Activated B cell treated with CpG ODN at 0.5 μM for 24 hours (primary cell): ENCODE measurements at regions not wholly inside any gene's neighbourhood (a gene's known extent, or its start where the extent isn't known, plus 50 kb on each side); places are given as distances from the start of the nearest gene placed in this dataset.

Source experiments
- ATAC-seq: fragments of 200-7000 bp; cut with Tn5 transposase; one replicate; pipeline ENCODE4 v1.10.0; 2021; ENCODE audit warnings: low read depth, mild to moderate bottlenecking, moderate library complexity
- CTCF ChIA-PET: fragments of 350-600 bp; sonication (Branson Sonifier 250); formaldehyde crosslinking; loops from one replicate; lab custom pipeline; 2021; ENCODE audit warnings: antibody characterized with exemption; lab: Charles Lee
- POLR2A ChIA-PET: fragments of 350-600 bp; sonication (Branson Sonifier 250); formaldehyde crosslinking; loops from one replicate; lab custom pipeline; 2021; ENCODE audit warnings: antibody characterized with exemption; lab: Charles Lee
- DNase-seq: peaks from one replicate; pipeline ENCODE4 v3.0.0; 2022
- H3K27ac Mint-ChIP-seq: one replicate; pipeline ENCODE4 v1.8.0; 2020; ENCODE audit warnings: mixed read lengths
- H3K27me3 Mint-ChIP-seq: one replicate; pipeline ENCODE4 v1.8.0; 2021; ENCODE audit warnings: mixed read lengths
- H3K36me3 Mint-ChIP-seq: one replicate; pipeline ENCODE4 v1.8.0; 2021; ENCODE audit warnings: low read depth, mixed read lengths
- H3K4me1 Mint-ChIP-seq: one replicate; pipeline ENCODE4 v1.8.0; 2021; ENCODE audit warnings: mixed read lengths
- H3K4me3 Mint-ChIP-seq: one replicate; pipeline ENCODE4 v1.8.0; 2020; ENCODE audit warnings: mild to moderate bottlenecking, mixed read lengths
- H3K9me3 Mint-ChIP-seq: one replicate; pipeline ENCODE4 v1.8.0; 2020; ENCODE audit warnings: mixed read lengths
- CTCF ChIP-seq: fragments of 200-600 bp; IDR thresholded peaks from one replicate; pipeline ENCODE4 v1.8.0; 2022; ENCODE audit warnings: antibody characterized with exemption, mild to moderate bottlenecking
- intact Hi-C: fragments of 100-400 bp; cut with micrococcal nuclease; formaldehyde crosslinking; loops from one replicate; pipeline ENCODE4 v1.15.1; 2024

- Mint-ChIP-seq H3K27me3 (no peaks in the 10 kb centered on the region), H3K4me1 (no peaks in the 10 kb centered on the region), H3K4me3 (no peak overlapping the region), H3K27ac (no peak overlapping the region), H3K36me3 (no peaks in the 10 kb centered on the region), H3K9me3 (peaks cover 13% of the 10 kb centered on the region)
- ATAC-seq (no peak), DNase-seq (no peak)
- ChIA-PET CTCF (no interaction called here), POLR2A (no interaction called here)
- TF ChIP-seq CTCF = no peak
- intact Hi-C loops = no loop called here
Observed at GRCh38 chr11:37671321-37671720, 1073.3 kb upstream of the RAG2 start.

- H3K4me3 Mint-ChIP-seq = no peak overlapping the region
- ChIA-PET POLR2A (no interaction called here), CTCF (no interaction called here)
- TF ChIP-seq CTCF = no peak
- no peaks in the 10 kb centered on the region for H3K4me1 Mint-ChIP-seq
- H3K9me3 Mint-ChIP-seq = peaks cover 5% of the 10 kb centered on the region
- intact Hi-C loops = no loop called here
- H3K27ac Mint-ChIP-seq = no peak overlapping the region
- ATAC-seq (no peak), DNase-seq (no peak)
- H3K36me3 Mint-ChIP-seq = no peaks in the 10 kb centered on the region
- no peaks in the 10 kb centered on the region for H3K27me3 Mint-ChIP-seq
Observed at GRCh38 chr11:37666960-37667359, 1068.9 kb upstream of the RAG2 start.

- intact Hi-C loops = no loop called here
Observed at GRCh38 chr11:37657645-37658044, 1059.6 kb upstream of the RAG2 start.

GRCh38 chr11:37647767-37648166, 1049.7 kb upstream of the RAG2 start:
- TF ChIP-seq CTCF = no peak
- Mint-ChIP-seq H3K9me3 (no peaks in the 10 kb centered on the region), H3K36me3 (no peaks in the 10 kb centered on the region), H3K4me1 (no peaks in the 10 kb centered on the region), H3K4me3 (no peak overlapping the region), H3K27me3 (no peaks in the 10 kb centered on the region), H3K27ac (no peak overlapping the region)
- ATAC-seq = no peak
- intact Hi-C loops = no loop called here
- DNase-seq = no peak
- ChIA-PET POLR2A (no interaction called here), CTCF (no interaction called here)

More at GRCh38 chr11:37657645-37658044, 1059.6 kb upstream of the RAG2 start:
- Mint-ChIP-seq H3K4me3 (no peak overlapping the region), H3K4me1 (no peaks in the 10 kb centered on the region), H3K36me3 (no peaks in the 10 kb centered on the region), H3K9me3 (peaks cover 6% of the 10 kb centered on the region), H3K27me3 (no peaks in the 10 kb centered on the region), H3K27ac (no peak overlapping the region)
- ChIA-PET POLR2A (no interaction called here), CTCF (no interaction called here)
- ATAC-seq (no peak), DNase-seq (no peak)
- TF ChIP-seq CTCF = no peak

- DNase-seq (no peak), ATAC-seq (no peak)
- intact Hi-C loops = no loop called here
- ChIA-PET POLR2A (no interaction called here), CTCF (no interaction called here)
- H3K27ac Mint-ChIP-seq = no peak overlapping the region
- no peaks in the 10 kb centered on the region for H3K4me1 Mint-ChIP-seq
- H3K27me3 Mint-ChIP-seq = no peaks in the 10 kb centered on the region
- no peaks in the 10 kb centered on the region for H3K9me3 Mint-ChIP-seq
- no peak overlapping the region for H3K4me3 Mint-ChIP-seq
- TF ChIP-seq CTCF = no peak
- H3K36me3 Mint-ChIP-seq = no peaks in the 10 kb centered on the region
Observed at GRCh38 chr11:37643968-37644367, 1045.9 kb upstream of the RAG2 start.
